Left lung (tissue), 4 donors: ENCODE measurements at regions not wholly inside any gene's neighbourhood (a gene's known extent, or its start where the extent isn't known, plus 50 kb on each side); places are given as distances from the start of the nearest gene placed in this dataset.
"Not testable (repeated sequence)": the region's sequence is repeated elsewhere in the genome, so short reads cannot be mapped to it uniquely, and the experiment has no call there.

ENCODE experiments used
- ATAC-seq: fragments of 200-7000 bp; cut with Tn5 transposase; one replicate; pipeline ENCODE4 v1.9.1; 2020; ENCODE audit warnings: moderate library complexity
- DNase-seq, 4 donors: peaks; one replicate each; pipeline ENCODE4 v3.0.0-alpha.2; 2013 to 2020
- H3K27ac ChIP-seq, 2 donors: fragments of 200-600 bp; sonication (generic) in 1 of 2; one replicate each; pipeline versions ENCODE4 v1.5.0 to v1.8.0; 2020 to 2021
- H3K27me3 ChIP-seq, 2 donors: fragments of 200-600 bp; sonication (generic) in 1 of 2; one replicate each; pipeline versions ENCODE4 v1.5.0 to v1.8.0; 2020 to 2021
- H3K36me3 ChIP-seq, 2 donors: fragments of 200-600 bp; sonication (generic) in 1 of 2; one replicate each; pipeline versions ENCODE4 v1.5.0 to v1.8.0; 2020 to 2021
- H3K4me1 ChIP-seq, 2 donors: fragments of 200-600 bp; one replicate each; pipeline ENCODE4 v1.8.0; 2021
- H3K4me3 ChIP-seq, 2 donors: fragments of 200-600 bp; sonication (generic) in 1 of 2; one replicate each; pipeline versions ENCODE4 v1.5.0 to v1.8.0; 2020 to 2021; ENCODE audit warnings: mild to moderate bottlenecking in 1 of 2
- H3K9me3 ChIP-seq, 2 donors: fragments of 200-600 bp; sonication (generic) in 1 of 2; one replicate each; pipeline versions ENCODE4 v1.5.0 to v1.8.0; 2020 to 2021
- CTCF ChIP-seq, 2 donors: fragments of 200-600 bp; sonication (generic) in 1 of 2; IDR thresholded peaks; one replicate each; pipeline versions ENCODE4 v1.5.0 to v1.8.0; 2021; ENCODE audit warnings: antibody characterized with exemption in 2 of 2
- intact Hi-C, 2 donors: fragments of 100-400 bp; cut with DNase I; formaldehyde crosslinking; loops; one replicate each; pipeline versions ENCODE4 v1.11.2 to v1.14.2; 2022
- donor health status: DM: no; HTN: yes; CAD: no.
- donor health status: DM: no; HTN: no; CAD: no.

GRCh38 chr2:226536410-226536809, 263.2 kb downstream of the IRS1 start:
- Histone ChIP-seq H3K4me1 (no peaks in the 10 kb centered on the region), H3K27ac (no peak overlapping the region), H3K36me3 (no peaks in the 10 kb centered on the region), H3K9me3 (peaks cover 0 to 2% of the 10 kb centered on the region in 2 donors), H3K4me3 (no peak overlapping the region), H3K27me3 (no peaks in the 10 kb centered on the region)
- TF ChIP-seq CTCF (IDR thresholded peaks at IDR 0.05), result no peak
- intact Hi-C loops, result no loop called here
- DNase-seq (no peak), ATAC-seq (no peak)

GRCh38 chr2:226532976-226533375, 266.6 kb downstream of the IRS1 start:
- H3K27me3 ChIP-seq, H3K9me3 ChIP-seq, H3K36me3 ChIP-seq, H3K27ac ChIP-seq, DNase-seq, H3K4me3 ChIP-seq, ATAC-seq, intact Hi-C loops, H3K4me1 ChIP-seq: not testable (repeated sequence)

GRCh38 chr2:226531061-226531810, 268.4 kb downstream of the IRS1 start:
- Histone ChIP-seq H3K4me1 (no peaks in the 10 kb centered on the region), H3K27me3 (no peaks in the 10 kb centered on the region), H3K4me3 (no peak overlapping the region), H3K36me3 (no peaks in the 10 kb centered on the region), H3K9me3 (no peaks in the 10 kb centered on the region), H3K27ac (no peak overlapping the region)
- TF ChIP-seq CTCF (IDR thresholded peaks at IDR 0.05), result no peak
- intact Hi-C loops, result no loop called here
- ATAC-seq (no peak), DNase-seq (no peak)

DNA sequence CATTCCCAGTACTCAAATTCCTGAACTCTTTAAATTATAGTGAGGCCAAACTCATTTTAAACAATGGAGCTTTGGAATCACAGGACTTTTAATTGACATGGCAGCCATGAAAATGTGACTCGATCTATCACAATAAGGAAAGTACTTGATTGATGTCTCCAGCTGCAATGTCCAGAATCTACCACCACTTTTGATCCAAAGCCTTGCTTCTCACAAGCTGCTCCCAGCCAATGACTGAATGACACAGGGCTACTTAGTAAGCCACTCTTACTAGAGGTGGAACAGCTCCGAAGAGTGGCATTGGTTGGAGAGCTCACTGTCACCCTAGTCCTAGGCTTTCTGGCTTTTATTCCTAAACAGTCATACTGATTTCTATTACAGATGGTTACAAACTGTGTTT, 270.1 kb downstream of the IRS1 start:
- no peaks in the 10 kb centered on the region for H3K27me3 ChIP-seq
- no peak for ATAC-seq
- no peaks in the 10 kb centered on the region for H3K9me3 ChIP-seq
- DNase-seq, result no peak
- no peaks in the 10 kb centered on the region for H3K4me1 ChIP-seq
- no peaks in the 10 kb centered on the region for H3K36me3 ChIP-seq
- H3K4me3 ChIP-seq, result no peak overlapping the region
- no peak overlapping the region for H3K27ac ChIP-seq
- intact Hi-C loops, result no loop called here
- TF ChIP-seq CTCF (IDR thresholded peaks at IDR 0.05), result no peak

- Histone ChIP-seq H3K27me3 (no peaks in the 10 kb centered on the region), H3K27ac (no peak overlapping the region), H3K4me1 (no peaks in the 10 kb centered on the region), H3K9me3 (no peaks in the 10 kb centered on the region), H3K36me3 (no peaks in the 10 kb centered on the region), H3K4me3 (no peak overlapping the region)
- DNase-seq (no peak), ATAC-seq (no peak)
- TF ChIP-seq CTCF (IDR thresholded peaks at IDR 0.05), result no peak
- intact Hi-C loops, result no loop called here
These were observed 272.9 kb downstream of the IRS1 start for GRCh38 chr2:226526716-226527115.

DNA sequence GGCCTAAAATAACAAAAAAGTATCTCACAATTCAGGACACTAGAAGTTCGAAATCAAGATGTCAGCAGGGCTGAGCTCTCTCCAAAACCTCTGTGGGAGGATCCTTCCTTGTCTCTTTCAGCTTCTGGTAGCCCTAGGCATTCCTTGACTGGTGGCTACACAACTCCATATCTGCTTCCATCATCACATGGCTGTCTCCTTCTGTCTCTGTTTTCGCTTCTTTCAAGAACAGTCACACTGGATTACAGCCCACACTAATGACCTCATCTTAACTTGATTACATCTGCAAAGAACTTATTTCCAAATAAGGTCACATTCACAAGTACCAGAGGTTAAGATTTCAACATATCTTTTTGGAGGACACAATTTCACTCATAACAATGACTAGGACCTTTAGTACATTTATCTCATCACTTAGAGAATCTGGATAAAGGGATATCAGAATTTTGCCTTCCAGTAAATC, 275.2 kb downstream of the IRS1 start:
- TF ChIP-seq CTCF (IDR thresholded peaks at IDR 0.05), result no peak
- peak in 1 of 4 donors; percentile 41 for DNase-seq
- Histone ChIP-seq H3K27ac (no peak overlapping the region), H3K4me3 (no peak overlapping the region), H3K9me3 (peaks cover 0 to 3% of the 10 kb centered on the region in 2 donors), H3K4me1 (no peaks in the 10 kb centered on the region), H3K36me3 (no peaks in the 10 kb centered on the region), H3K27me3 (no peaks in the 10 kb centered on the region)
- intact Hi-C loops, result no loop called here
- no peak for ATAC-seq
